ENCODE measurements at regions not wholly inside any gene's neighbourhood (a gene's known extent, or its start where the extent isn't known, plus 50 kb on each side); places are given as distances from the start of the nearest gene placed in this dataset.
A peak's percentile ranks its signal among the peaks of the same experiment; 100 is the strongest.
"Not testable (repeated sequence)": the region's sequence is repeated elsewhere in the genome, so short reads cannot be mapped to it uniquely, and the experiment has no call there.

DNA sequence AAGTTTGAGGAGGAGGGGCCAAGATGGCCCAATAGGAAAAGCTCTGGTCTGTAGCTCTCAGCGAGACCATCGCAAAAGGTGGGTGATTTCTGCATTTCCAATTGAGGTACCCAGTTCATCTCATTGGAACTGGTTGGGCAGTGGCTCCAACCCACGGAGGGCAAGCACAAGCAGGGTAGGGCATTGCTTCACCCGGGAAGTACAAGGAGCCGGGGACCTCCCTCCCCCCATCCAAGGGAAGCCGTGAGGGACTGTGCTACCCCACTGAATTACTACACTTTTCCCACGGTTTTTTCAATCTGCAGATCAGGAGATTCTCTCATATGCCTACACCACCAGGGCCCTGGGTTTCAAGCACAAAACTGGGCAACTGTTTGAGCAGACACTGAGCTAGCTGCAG, 58.0 kb upstream of the EFCAB3 start:
- intact Hi-C loops (cut with DNase I): no loop called here
- DNase-seq: no peak

- DNase-seq: no peak
- intact Hi-C loops (cut with DNase I): no loop called here
Measured at GRCh38 chr17:62321451-62321850, 58.9 kb upstream of the EFCAB3 start.

- intact Hi-C loops (cut with DNase I): no loop called here
- no peak for DNase-seq
Measured at GRCh38 chr17:62319846-62320245, 60.5 kb upstream of the EFCAB3 start.

DNA sequence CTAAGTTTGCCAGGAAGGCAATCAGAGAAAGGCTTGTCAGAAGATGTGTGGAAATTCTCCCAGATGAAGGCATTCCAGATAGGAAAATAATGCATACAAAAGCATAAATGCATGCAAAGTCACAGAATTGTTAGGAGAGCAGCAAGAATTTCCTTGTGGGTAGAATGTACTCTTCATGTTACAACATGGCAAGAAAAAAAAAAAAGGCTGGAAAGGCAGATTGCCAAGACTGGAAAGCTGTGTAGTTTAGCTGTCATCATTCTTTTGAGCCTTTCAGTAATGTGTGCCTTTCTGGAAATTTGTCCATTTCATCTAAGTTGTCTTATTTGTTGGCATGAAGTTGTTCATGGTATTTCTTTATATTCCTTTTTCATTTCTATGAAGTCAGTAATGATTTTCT, 71.0 kb upstream of the EFCAB3 start:
- intact Hi-C loops (cut with DNase I): no loop called here
- no peak for DNase-seq

- no peak for DNase-seq
- intact Hi-C loops (cut with DNase I): no loop called here
Measured at GRCh38 chr17:62307196-62307595, 73.2 kb upstream of the EFCAB3 start.

GRCh38 chr17:62303476-62303875, 76.9 kb upstream of the EFCAB3 start:
- no peak for DNase-seq
- intact Hi-C loops (cut with DNase I): no loop called here

- DNase-seq: no peak
- intact Hi-C loops (cut with DNase I): no loop called here
Measured at GRCh38 chr17:62300697-62301096, 79.7 kb upstream of the EFCAB3 start.

DNA sequence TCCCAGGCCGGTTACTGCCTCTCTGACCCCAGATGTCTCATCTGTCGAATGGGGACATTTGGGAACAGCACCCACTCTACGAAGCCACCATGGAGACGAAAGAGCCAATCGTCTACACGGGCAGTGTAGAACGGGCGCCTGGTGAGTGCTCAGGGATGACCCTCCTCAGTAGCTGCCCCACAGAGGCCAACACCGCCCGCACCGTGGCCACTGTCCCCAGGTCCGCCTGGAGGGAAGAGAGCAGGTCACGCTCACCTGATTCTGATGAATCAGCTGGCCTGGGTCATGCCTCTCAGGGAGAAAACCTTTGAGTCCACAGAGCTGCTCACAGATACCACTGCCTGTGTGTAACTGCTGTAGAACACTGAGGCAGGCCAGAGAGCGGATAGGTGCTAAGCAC, 105.1 kb upstream of the EFCAB3 start:
- intact Hi-C loops (cut with DNase I); DNase-seq: not testable (repeated sequence)

DNA sequence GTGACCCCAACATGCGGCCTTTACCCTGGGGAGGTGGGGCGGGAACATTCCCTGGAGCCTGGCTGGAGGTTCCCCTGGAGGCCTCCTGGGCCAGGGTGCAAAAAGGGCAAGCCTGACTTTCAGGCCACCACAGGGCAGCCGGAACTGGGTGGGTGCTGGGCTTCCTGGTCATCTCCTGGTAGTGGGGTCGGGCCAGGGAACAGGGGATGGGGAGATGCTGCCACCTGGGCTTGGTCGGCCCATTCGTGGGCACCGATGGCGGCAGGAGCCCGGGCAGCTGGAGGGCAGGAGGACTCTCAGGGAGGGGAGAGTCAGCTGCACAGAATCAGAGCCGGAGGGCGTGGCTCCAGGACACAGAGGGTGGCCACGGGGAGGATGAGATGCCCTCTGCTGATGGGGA, 112.0 kb upstream of the EFCAB3 start:
- intact Hi-C loops (cut with DNase I); DNase-seq: not testable (repeated sequence)

DNA sequence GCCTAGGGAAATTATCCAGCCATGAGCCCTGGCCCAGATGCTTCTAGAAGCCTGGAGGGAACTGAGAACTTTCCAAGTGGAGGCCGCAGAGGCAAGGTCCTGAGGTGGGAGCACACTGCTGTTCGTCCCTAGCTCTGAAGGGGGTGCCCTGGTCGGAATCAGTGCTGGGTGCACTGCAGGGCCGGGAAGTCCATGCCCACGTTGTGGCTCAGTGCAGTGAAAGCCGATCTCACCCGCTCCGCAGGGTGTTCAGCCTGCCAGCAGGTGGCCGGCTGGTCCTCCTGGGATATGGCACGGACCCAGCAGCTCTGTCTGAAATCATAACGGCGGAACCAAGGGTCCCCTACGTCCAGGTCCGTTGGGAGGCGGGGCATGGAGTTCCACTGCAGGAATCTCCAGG, 115.4 kb upstream of the EFCAB3 start:
- DNase-seq; intact Hi-C loops (cut with DNase I): not testable (repeated sequence)

GRCh38 chr17:62255791-62256190, 124.6 kb upstream of the EFCAB3 start:
- intact Hi-C loops (cut with DNase I); DNase-seq: not testable (repeated sequence)

GRCh38 chr17:62242076-62242475, 138.3 kb upstream of the EFCAB3 start:
- intact Hi-C loops (cut with DNase I); DNase-seq: not testable (repeated sequence)

DNA sequence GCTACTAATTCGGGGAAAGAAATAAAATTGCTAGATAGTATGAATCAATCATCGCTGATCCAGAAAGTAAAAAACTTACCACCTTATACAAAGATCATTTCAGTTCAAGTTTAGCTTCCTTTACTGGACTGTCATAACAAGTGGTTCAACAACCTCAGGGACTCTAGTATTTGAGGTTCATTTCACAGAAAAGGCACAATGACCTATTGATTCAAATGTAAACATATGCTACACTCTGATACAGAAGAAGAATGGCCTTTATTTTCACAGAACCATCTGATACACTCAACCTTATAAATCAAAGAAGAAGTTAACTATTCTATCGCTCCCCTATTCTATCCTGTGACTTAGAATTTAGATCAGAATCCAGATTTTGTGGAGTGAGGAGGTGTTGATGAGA, 140.8 kb upstream of the EFCAB3 start:
- intact Hi-C loops (cut with DNase I); DNase-seq: not testable (repeated sequence)

GRCh38 chr17:62238551-62239338, 141.6 kb upstream of the EFCAB3 start:
- intact Hi-C loops (cut with DNase I); DNase-seq: not testable (repeated sequence)

GRCh38 chr17:62233822-62234481, 146.4 kb upstream of the EFCAB3 start:
- intact Hi-C loops (cut with DNase I): not testable (repeated sequence)

GRCh38 chr17:62231293-62231692, 149.1 kb upstream of the EFCAB3 start:
- DNase-seq; intact Hi-C loops (cut with DNase I): not testable (repeated sequence)

More at GRCh38 chr17:62233822-62234481, 146.4 kb upstream of the EFCAB3 start:
- DNase-seq: not testable (repeated sequence)

- DNase-seq: peak in 2 of 42 donors; percentile 5 to 7
- intact Hi-C loops (cut with DNase I): not testable (repeated sequence)
Measured at GRCh38 chr17:62226610-62227240, 153.6 kb upstream of the EFCAB3 start.

DNA sequence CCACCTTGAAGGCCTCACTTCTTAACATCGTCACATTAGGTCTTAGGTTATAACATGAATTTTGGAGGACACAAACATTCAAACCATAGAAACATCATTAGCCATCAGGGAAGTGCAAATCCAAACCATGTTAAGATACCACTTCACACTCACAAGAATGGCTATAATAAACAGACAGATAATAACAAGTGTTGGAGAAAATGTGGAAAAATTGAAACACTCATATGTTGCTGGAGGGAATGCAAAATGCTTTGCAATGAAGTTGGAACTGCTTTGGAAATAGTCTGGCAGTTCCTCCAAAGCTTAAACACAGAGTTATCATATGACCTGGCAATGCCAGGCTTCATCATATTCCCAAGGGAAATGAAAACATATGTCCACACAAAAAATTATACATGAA, 156.8 kb upstream of the EFCAB3 start:
- DNase-seq; intact Hi-C loops (cut with DNase I): not testable (repeated sequence)

GRCh38 chr17:62219221-62219899, 154.3 kb upstream of the MED13 start:
- DNase-seq: no peak
- intact Hi-C loops (cut with DNase I): no loop called here

GRCh38 chr17:62216847-62217246, 151.8 kb upstream of the MED13 start:
- intact Hi-C loops (cut with DNase I): no loop called here
- no peak for DNase-seq
